ENCODE measurements at regions not wholly inside any gene's neighbourhood (a gene's known extent, or its start where the extent isn't known, plus 50 kb on each side); places are given as distances from the start of the nearest gene placed in this dataset.

- FAIRE-seq, result no peak
- peak; percentile 46 for DNase-seq (ENCODE audit: low spot score)
- 22% methylated on average over 5 of the region's 5 CpGs for WGBS (ENCODE audit: low lambda C conversion rate)
- ChIA-PET POLR2A (no interaction called here), CTCF (ENCODE audit: low intra/inter-chr PET ratio, low total read pairs) (no interaction called here)
- TF ChIP-seq ATF7 (IDR thresholded peaks at IDR 0.05) (peak; percentile 25; the same call in 1 of the 2 replicates), ATF7 (CRISPR knock-in tag; IDR thresholded peaks at IDR 0.05) (no peak), SOX13 (IDR thresholded peaks at IDR 0.05) (no peak), SOX13 (CRISPR knock-in tag; conservative IDR thresholded peaks at IDR 0.05 in 1 of 2, IDR thresholded peaks at IDR 0.05 in 1 of 2) (peak in 1 of 2 experiments; percentile 19; a peak in 1 of 4 replicates), ATF5 (CRISPR knock-in tag; IDR thresholded peaks at IDR 0.05; ENCODE audit: low read depth) (no peak), ZFP37 (CRISPR knock-in tag; IDR thresholded peaks at IDR 0.05; ENCODE audit: borderline replicate concordance) (no peak), HNF4A (CRISPR knock-in tag; IDR thresholded peaks at IDR 0.05) (no peak), SOX5 (CRISPR knock-in tag; IDR thresholded peaks at IDR 0.05; ENCODE audit: borderline replicate concordance) (peak; percentile 40; the same call in 1 of the 2 replicates), UBTF (CRISPR knock-in tag; IDR thresholded peaks at IDR 0.05) (no peak), ZNF33A (CRISPR knock-in tag; IDR thresholded peaks at IDR 0.05; ENCODE audit: borderline replicate concordance) (no peak), HCFC1 (IDR thresholded peaks at IDR 0.05; ENCODE audit: low read depth, low read length) (no peak), ZSCAN5A (CRISPR knock-in tag; IDR thresholded peaks at IDR 0.05; ENCODE audit: borderline replicate concordance) (no peak), GPN1 (CRISPR knock-in tag; IDR thresholded peaks at IDR 0.05; ENCODE audit: borderline replicate concordance) (no peak), ZBTB25 (CRISPR knock-in tag; IDR thresholded peaks at IDR 0.05) (no peak), ZNF101 (CRISPR knock-in tag; IDR thresholded peaks at IDR 0.05; ENCODE audit: borderline replicate concordance, low read depth) (no peak)
- ATAC-seq, result no peak; the same call in 2 of the 3 replicates
- Histone ChIP-seq H3K27me3 (ENCODE audit: control insufficient read depth in 1 of 2, insufficient read depth in 2 of 2, low read length in 2 of 2) (peaks cover 2 to 17% of the 10 kb centered on the region in 2 experiments; a peak in 3 of 5 replicates), H3K27ac (ENCODE audit: extremely low read length, insufficient read depth, low read length) (no peak overlapping the region), H2AFZ (ENCODE audit: low read length) (no peak overlapping the region), H3K9ac (ENCODE audit: insufficient read depth, low read depth, low read length) (no peak overlapping the region), H3K4me2 (ENCODE audit: low read depth, low read length) (no peak overlapping the region), H3K4me1 (ENCODE audit: insufficient read depth, low read length) (no peaks in the 10 kb centered on the region), H3K79me2 (ENCODE audit: insufficient read depth, low read length) (no peaks in the 10 kb centered on the region), H4K20me1 (ENCODE audit: insufficient read depth, low read length) (no peaks in the 10 kb centered on the region), H3K36me3 (replicated peaks in 1 of 2; ENCODE audit: control insufficient read depth in 1 of 2, insufficient read depth in 2 of 2, low read length in 2 of 2) (no peaks in the 10 kb centered on the region), H3K4me3 (replicated peaks in 1 of 3; ENCODE audit: insufficient read depth in 1 of 3, low read depth in 2 of 3, low read length in 3 of 3) (no peak overlapping the region), H3K9me3 (ENCODE audit: low read length) (no peaks in the 10 kb centered on the region)
- BruUV-seq (replicated peaks), result no TSS peak
- intact Hi-C loops (cut with micrococcal nuclease; ENCODE audit: unreplicated experiment), result no loop called here
- in situ Hi-C loops (cut with HindIII; ENCODE audit: extremely low pct_ligation_motif_present, low pct_unique_long_range_greater_than_20kb), result no loop called here
These were observed 190.1 kb downstream of the TTC32 start for GRCh38 chr2:19711470-19712372.

Measured in HepG2 (cell line).